SK-N-MC (cell line): ENCODE measurements at regions not wholly inside any gene's neighbourhood (a gene's known extent, or its start where the extent isn't known, plus 50 kb on each side); places are given as distances from the start of the nearest gene placed in this dataset.
A peak's percentile ranks its signal among the peaks of the same experiment; 100 is the strongest.
"Not testable (repeated sequence)": the region's sequence is repeated elsewhere in the genome, so short reads cannot be mapped to it uniquely, and the experiment has no call there.

Experiments used
- DNase-seq: peaks from one replicate; pipeline ENCODE4 v3.0.0-alpha.2; 2011; ENCODE audit warnings: low read depth, low spot score
- H3K27ac ChIP-seq: fragments of 200-600 bp; sonication (generic); 2 replicates; pipeline ENCODE4 v1.5.1; 2016; ENCODE audit warnings: mixed run types
- H3K36me3 ChIP-seq: fragments of 200-600 bp; sonication (generic); 2 replicates; pipeline ENCODE4 v1.6.1; 2017; ENCODE audit warnings: antibody characterized with exemption, low read length, mixed read lengths; ENCODE audit not compliant: insufficient read depth
- H3K4me3 ChIP-seq: fragments of 200-600 bp; sonication (generic); 2 replicates; pipeline ENCODE4 v1.5.1; 2016
- H3K9ac ChIP-seq: fragments of 200-600 bp; sonication (generic); 2 replicates; pipeline ENCODE4 v1.8.0; 2017; ENCODE audit warnings: mixed run types, mixed read lengths; ENCODE audit not compliant: insufficient read length
- H3K9me3 ChIP-seq: fragments of 200-600 bp; sonication (generic); 2 replicates; pipeline ENCODE4 v1.6.1; 2017; ENCODE audit warnings: low read depth, mild to moderate bottlenecking, antibody characterized with exemption, low read length, moderate library complexity, mixed read lengths
- EZH2 ChIP-seq: fragments of 200-600 bp; sonication (generic); IDR thresholded peaks from one replicate; pipeline ENCODE4 v1.6.1; 2017; ENCODE audit warnings: antibody characterized with exemption
- FOXP2 ChIP-seq: optimal IDR thresholded peaks from 2 replicates; pipeline ENCODE3; 2011; ENCODE audit warnings: mild to moderate bottlenecking, moderate library complexity; ENCODE audit not compliant: insufficient read depth; ENCODE audit errors: extremely low read length, control extremely low read depth
- POLR2AphosphoS5 ChIP-seq: IDR thresholded peaks from 2 replicates; pipeline ENCODE4 v1.6.1; 2012; ENCODE audit warnings: mild to moderate bottlenecking, low read depth, low read length, borderline replicate concordance

DNA sequence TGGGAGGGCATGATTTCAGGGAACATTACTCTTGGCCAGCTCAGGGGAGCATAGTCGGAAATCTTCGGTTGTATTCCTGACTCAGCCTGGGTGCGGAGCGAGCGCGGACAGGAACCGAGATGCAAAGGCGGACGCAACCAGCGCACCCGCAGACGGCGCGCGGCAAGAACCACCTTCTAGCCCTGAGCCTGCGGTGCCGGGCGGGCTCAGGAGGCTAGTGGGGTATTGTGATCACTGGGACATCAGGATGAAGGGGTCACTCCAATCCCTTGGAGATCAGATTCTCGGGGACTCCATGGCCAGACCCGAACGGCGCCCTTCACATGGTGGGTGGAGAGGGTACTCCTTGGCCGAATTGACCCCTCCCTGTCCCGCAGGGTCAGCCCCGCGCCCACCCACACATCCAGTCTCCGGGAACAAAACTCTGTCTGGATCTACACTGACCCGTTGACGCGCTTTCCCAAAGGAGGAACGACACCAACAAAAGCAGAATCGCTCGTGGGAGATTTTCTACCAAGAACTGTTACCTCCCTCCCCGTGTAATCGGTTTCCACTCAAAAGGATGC lies 730.5 kb downstream of the ZWINT start:
- no peak overlapping the region for H3K27ac ChIP-seq
- DNase-seq, result no peak

DNA sequence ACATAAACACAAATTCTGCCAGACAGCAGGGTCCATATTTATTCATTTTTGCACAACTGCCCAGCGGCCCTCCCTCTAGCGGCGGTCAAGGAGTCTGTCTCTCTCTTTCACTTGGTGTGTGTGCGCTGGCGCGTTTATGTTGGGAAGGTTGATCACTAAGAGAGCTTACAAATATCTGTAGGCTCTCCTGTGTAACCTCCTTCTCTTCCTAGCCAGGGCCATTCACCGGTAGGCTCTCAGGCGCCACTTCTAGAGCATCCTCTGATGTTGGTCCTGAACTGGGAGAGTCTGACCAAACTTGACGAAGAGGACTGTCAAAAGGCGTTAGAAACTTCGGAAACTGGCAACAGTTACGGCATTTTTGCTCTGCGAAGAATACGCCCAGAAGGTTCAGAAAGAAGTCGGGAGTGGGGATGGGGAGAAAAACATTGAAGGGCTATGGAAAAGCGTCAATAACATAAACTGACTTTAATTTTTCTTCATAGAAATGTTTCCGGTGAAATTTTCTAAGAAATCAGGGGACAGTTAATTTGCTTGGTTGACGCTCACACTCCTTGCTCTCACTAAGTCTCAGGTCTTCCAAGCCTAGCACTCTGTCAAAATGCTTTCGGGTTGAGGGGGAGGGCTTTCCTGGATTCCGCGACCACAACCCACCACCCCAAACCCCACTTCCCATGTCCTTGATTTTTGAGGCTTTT lies 731.1 kb downstream of the ZWINT start:
- H3K36me3 ChIP-seq, result no peaks in the 10 kb centered on the region
- TF ChIP-seq EZH2 (no peak), POLR2AphosphoS5 (no peak)
- H3K27ac ChIP-seq, result no peak overlapping the region
- H3K9ac ChIP-seq, result no peak overlapping the region
- no peaks in the 10 kb centered on the region for H3K9me3 ChIP-seq
- no peak for DNase-seq
- no peak overlapping the region for H3K4me3 ChIP-seq

More for the DNA sequence above, 730.5 kb downstream of the ZWINT start:
- TF ChIP-seq EZH2 (no peak), POLR2AphosphoS5 (no peak), FOXP2 (no peak)
- Histone ChIP-seq H3K36me3 (no peaks in the 10 kb centered on the region), H3K9ac (no peak overlapping the region), H3K4me3 (peak overlapping the region; percentile 74), H3K9me3 (no peaks in the 10 kb centered on the region)

DNA sequence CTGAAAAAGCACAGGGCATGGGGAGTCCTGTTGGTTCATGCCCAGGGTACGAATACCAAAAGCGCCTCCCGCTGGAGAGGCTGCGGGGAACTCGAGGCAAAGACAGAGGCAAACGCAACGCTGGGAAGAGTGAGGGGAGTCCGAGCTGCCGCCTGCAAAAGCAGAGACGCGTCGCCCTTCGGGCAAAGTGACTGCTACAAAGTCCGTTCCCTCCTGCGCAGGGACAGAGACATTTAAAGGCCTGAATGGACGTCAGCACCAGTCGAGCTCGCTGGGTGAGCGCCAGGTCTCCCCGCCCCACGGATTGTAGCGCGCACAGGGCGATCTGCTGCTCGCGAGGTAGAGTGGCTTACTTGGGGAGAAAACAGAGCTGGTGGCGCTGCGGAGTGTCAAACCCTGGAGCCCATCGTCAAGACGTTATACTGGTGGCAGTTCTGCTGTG lies 732.8 kb downstream of the ZWINT start:
- no peak for DNase-seq
- H3K27ac ChIP-seq, result no peak overlapping the region
- peak overlapping the region; percentile 77 for H3K4me3 ChIP-seq
- no peak for TF ChIP-seq EZH2
- TF ChIP-seq POLR2AphosphoS5, result no peak
- no peak for TF ChIP-seq FOXP2
- H3K9me3 ChIP-seq, result no peaks in the 10 kb centered on the region
- H3K36me3 ChIP-seq, result no peaks in the 10 kb centered on the region
- H3K9ac ChIP-seq, result no peak overlapping the region

DNA sequence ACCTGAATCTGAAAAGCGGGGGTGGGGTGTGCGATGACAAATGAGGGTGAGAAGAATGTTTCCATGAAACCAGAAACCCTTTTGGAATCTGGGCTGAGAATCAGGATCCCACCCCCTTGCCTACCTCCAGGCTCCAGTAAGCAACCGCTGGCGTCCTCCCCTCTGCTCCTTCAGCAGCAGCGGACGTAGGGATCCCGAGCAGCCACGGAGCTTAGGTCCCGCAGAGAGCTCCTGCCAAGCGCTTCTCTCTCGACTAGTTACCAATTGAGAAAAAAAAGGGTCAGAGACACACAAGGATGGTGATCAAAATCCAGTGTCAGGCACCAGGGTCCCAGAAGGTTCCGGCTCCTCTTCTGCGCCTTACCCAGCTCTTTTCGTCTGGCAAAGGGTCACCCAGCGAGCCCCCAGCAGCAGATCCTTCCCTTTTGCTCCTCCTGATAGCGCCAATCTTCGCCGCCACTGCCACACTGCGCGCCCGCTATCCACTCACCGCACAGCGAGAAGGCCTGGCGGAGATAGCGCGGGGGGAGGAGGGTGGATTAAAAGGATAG lies 733.5 kb downstream of the ZWINT start:
- Histone ChIP-seq H3K9ac (no peak overlapping the region), H3K4me3 (peak overlapping the region; percentile 77), H3K36me3 (no peaks in the 10 kb centered on the region), H3K27ac (no peak overlapping the region), H3K9me3 (no peaks in the 10 kb centered on the region)
- TF ChIP-seq EZH2 (no peak), FOXP2 (no peak), POLR2AphosphoS5 (no peak)
- DNase-seq, result no peak

DNA sequence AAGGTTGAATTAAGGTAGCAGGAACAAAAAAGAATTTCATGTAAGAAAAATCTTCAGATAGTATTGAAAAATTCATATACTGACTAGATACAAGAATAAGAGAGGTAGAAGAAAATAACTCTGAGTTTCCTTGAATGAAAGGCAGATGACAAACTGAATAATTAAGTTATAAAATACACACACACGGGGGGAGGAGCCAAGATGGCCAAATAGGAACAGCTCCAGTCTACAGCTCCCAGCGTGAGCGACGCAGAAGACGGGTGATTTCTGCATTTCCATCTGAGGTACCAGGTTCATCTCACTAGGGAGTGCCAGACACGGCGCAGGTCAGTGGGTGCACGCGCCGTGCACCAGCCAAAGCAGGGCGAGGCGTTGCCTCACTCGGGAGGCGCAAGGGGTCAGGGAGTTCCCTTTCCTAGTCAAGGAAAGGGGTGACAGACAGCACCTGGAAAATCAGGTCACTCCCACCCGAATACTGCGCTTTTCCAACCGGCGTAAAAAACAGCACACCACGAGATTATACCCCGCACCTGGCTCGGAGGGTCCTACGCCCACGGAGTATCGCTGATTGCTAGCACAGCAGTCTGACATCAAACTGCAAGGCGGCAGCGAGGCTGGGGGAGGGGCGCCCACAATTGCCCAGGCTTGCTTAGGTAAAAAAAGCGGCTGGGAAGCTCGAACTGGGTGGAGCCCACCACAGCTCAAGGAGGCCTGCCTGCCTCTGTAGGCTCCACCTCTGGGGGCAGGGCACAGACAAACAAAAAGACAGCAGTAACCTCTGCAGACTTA lies 759.2 kb downstream of the ZWINT start:
- not testable (repeated sequence) for H3K9me3 ChIP-seq, DNase-seq, H3K36me3 ChIP-seq, H3K27ac ChIP-seq, H3K9ac ChIP-seq
- peak overlapping the region; percentile 30; the same call in 1 of the 2 replicates for H3K4me3 ChIP-seq

DNA sequence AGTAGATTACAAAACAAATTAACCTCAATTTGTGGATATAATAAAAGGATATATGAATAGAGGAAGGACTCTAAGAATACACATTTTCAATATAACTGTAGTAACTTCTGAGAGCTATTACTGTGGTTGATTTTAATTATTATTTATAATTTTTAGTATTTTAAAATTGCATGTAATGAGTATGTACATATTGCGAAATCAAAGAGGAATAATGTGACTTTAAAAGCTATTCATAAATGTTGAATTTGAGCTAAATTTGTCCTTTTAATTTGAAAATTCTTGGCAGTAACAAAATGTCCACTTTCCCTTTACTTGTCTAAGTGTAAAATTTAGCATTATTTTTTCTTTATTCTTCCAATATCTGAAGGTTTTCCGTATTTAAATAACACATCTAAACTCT lies 750.6 kb upstream of the PCDH15 start:
- no peak overlapping the region for H3K27ac ChIP-seq
- H3K9ac ChIP-seq, result no peak overlapping the region
- no peaks in the 10 kb centered on the region for H3K36me3 ChIP-seq
- H3K4me3 ChIP-seq, result no peak overlapping the region
- TF ChIP-seq EZH2 (no peak), POLR2AphosphoS5 (no peak), FOXP2 (no peak)
- no peak for DNase-seq
- H3K9me3 ChIP-seq, result no peaks in the 10 kb centered on the region

DNA sequence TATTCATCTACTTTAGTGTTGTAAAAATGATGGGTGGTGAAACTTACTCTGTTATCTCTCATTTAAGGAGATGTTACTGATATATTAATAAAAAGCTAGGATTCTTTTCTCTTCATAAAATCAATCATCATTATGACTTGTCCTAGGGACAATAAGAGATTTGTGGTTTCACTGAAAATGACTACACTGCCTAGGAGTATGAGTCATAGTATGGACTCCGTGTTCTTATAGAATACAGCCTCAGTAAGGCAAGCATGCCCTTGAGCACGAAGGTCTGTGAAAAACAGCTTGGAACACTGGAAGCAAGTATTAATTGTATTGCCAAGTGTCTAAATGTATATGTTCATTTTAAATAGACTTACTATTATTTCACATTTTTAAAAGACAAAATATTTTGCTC lies 749.2 kb upstream of the PCDH15 start:
- H3K4me3 ChIP-seq, result no peak overlapping the region
- H3K36me3 ChIP-seq, result no peaks in the 10 kb centered on the region
- no peak for TF ChIP-seq FOXP2
- no peak for TF ChIP-seq POLR2AphosphoS5
- TF ChIP-seq EZH2, result no peak
- no peak overlapping the region for H3K27ac ChIP-seq
- no peaks in the 10 kb centered on the region for H3K9me3 ChIP-seq
- no peak overlapping the region for H3K9ac ChIP-seq
- DNase-seq, result no peak

DNA sequence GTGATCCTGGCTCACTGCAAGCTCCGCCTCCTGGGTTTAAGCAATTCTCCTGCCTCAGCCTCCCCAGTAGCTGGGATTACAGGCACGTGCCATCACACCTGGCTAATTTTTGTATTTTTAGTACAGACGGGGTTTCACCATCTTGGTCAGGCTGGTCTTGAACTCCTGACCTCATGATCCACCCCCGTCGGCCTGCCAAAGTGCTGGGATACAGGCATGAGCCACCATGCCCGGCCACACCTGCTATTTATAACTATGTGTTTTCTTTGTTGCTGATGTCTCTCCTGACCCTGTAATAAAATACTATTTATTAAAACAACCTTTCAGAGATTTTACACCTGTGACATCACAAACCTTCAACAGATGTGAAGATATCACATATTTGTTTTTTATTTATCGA lies 736.5 kb upstream of the PCDH15 start:
- H3K4me3 ChIP-seq, H3K36me3 ChIP-seq, H3K9ac ChIP-seq, H3K9me3 ChIP-seq, H3K27ac ChIP-seq, DNase-seq: not testable (repeated sequence)
